Astrocyte of the cerebellum (primary cell): ENCODE measurements at regions not wholly inside any gene's neighbourhood (a gene's known extent, or its start where the extent isn't known, plus 50 kb on each side); places are given as distances from the start of the nearest gene placed in this dataset.

Experiments used
- DNase-seq: peaks from one replicate; pipeline ENCODE4 v3.0.0-alpha.2; 2011; ENCODE audit warnings: low read depth
- H3K4me3 ChIP-seq: 2 replicates; pipeline ENCODE4 v1.5.1; 2011; ENCODE audit warnings: mild to moderate bottlenecking, low read depth, low read length, moderate library complexity
- in situ Hi-C: cut with HindIII; loops from 2 replicates; pipeline ENCODE4 v1.10.0; 2017; ENCODE audit warnings: low sequenced_read_pairs
- TF ChIP-seq, protein P1 (sequence below): IDR thresholded peaks from 2 replicates; pipeline ENCODE4 v1.5.1; 2012; ENCODE audit warnings: low read length, low read depth, moderate library complexity, mild to moderate bottlenecking; ENCODE audit errors: missing control alignments

GRCh38 chr9:2985343-2985742 lies 141.4 kb upstream of the PUM3 start:
- no peak for DNase-seq
- in situ Hi-C loops = no loop called here
- TF ChIP-seq, protein P1, sequence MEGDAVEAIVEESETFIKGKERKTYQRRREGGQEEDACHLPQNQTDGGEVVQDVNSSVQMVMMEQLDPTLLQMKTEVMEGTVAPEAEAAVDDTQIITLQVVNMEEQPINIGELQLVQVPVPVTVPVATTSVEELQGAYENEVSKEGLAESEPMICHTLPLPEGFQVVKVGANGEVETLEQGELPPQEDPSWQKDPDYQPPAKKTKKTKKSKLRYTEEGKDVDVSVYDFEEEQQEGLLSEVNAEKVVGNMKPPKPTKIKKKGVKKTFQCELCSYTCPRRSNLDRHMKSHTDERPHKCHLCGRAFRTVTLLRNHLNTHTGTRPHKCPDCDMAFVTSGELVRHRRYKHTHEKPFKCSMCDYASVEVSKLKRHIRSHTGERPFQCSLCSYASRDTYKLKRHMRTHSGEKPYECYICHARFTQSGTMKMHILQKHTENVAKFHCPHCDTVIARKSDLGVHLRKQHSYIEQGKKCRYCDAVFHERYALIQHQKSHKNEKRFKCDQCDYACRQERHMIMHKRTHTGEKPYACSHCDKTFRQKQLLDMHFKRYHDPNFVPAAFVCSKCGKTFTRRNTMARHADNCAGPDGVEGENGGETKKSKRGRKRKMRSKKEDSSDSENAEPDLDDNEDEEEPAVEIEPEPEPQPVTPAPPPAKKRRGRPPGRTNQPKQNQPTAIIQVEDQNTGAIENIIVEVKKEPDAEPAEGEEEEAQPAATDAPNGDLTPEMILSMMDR = no peak
- H3K4me3 ChIP-seq = no peak overlapping the region

DNA sequence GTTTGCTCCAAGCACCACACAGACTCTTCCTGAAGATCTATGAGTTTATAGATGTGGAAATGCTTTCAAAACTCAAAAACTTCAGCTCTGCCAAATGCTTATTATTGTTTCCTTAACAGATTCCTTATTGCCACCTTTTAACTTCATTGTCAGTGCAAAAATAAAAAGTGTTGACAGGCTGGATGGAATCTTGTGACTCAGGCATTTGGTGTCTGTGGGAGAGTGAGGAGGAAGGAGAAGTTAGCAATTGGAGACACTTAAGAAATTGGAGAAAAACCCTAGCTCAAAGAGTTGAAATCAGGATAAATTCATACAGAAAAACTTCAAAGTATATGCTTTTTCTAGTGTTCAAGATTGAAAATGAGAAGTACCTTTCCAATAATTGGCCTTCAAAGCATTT lies 140.6 kb upstream of the PUM3 start:
- H3K4me3 ChIP-seq = no peak overlapping the region
- DNase-seq = no peak
- in situ Hi-C loops = no loop called here
- TF ChIP-seq, protein P1 = no peak

DNA sequence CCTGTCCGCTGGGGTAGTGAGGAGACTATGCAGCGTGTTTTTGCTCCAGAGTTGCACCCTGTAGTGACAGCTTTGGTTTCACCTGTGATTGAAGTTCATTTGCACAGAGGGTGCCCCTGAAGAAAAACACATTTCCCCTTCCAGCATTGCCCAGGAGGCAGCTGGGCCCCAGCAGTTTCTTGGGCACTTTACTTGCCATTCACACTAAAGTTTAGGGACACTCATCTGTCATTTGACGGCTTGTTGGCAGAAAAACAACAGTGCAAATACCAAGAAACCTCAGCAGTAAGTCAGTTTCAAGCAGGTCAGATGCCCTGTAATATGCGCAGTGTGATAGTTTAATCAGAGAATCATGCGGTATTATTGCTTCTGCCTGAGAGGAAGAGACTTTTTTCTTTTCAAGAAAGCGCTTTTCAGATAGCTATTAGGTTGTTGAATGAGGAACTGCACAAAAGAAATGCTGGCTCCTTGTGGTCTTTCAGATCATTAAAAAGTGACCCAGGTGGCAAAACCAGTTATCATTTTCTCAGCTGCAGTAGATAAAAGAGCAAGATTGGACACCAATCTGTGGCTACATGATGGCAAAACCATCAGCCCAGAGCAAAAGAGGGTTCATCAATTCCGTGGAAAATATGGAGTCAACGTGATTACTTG lies 136.2 kb upstream of the PUM3 start:
- no peak for DNase-seq
- TF ChIP-seq, protein P1 = no peak
- no peak overlapping the region for H3K4me3 ChIP-seq
- in situ Hi-C loops = no loop called here

GRCh38 chr9:2972475-2972874 lies 128.6 kb upstream of the PUM3 start:
- in situ Hi-C loops = loop anchor here (5.0 kb wide), 1 partner anchor 55 kb away; no protein-coding TSS in a partner anchor
- TF ChIP-seq, protein P1 = no peak
- DNase-seq = no peak
- H3K4me3 ChIP-seq = no peak overlapping the region

GRCh38 chr9:2970864-2971263 lies 127.0 kb upstream of the PUM3 start:
- in situ Hi-C loops = loop anchor here (5.0 kb wide), 1 partner anchor 56 kb away; no protein-coding TSS in a partner anchor
- no peak for DNase-seq
- H3K4me3 ChIP-seq = no peak overlapping the region
- TF ChIP-seq, protein P1 = no peak

GRCh38 chr9:2967766-2968165 lies 123.9 kb upstream of the PUM3 start:
- DNase-seq = no peak
- in situ Hi-C loops = no loop called here
- H3K4me3 ChIP-seq = no peak overlapping the region
- TF ChIP-seq, protein P1 = no peak
